IMR-90 (cell line): ENCODE measurements at regions not wholly inside any gene's neighbourhood (a gene's known extent, or its start where the extent isn't known, plus 50 kb on each side); places are given as distances from the start of the nearest gene placed in this dataset.

Source experiments
- ATAC-seq: fragments of 200-7000 bp; cut with Tn5 transposase; 2 replicates; pipeline ENCODE4 v1.9.1; 2020; ENCODE audit warnings: low read depth, mild to moderate bottlenecking, moderate library complexity
- BruUV-seq: library from RNA; stranded (reverse); fragments of 400-500 nt; replicated peaks from 2 replicates; lab custom pipeline; 2021; lab: Mats Ljungman, UMichigan
- CTCF ChIA-PET: fragments of 300-600 bp; formaldehyde crosslinking; extraction: SDS; loops from one replicate; lab custom pipeline; 2021; ENCODE audit warnings: antibody characterized with exemption; lab: Yijun Ruan, JAX
- POLR2A ChIA-PET: fragments of 300-600 bp; sonication (Branson Sonifier 250); formaldehyde crosslinking; loops from one replicate; lab custom pipeline; 2022; ENCODE audit warnings: antibody characterized with exemption; ENCODE audit not compliant: unreplicated experiment; lab: Charles Lee
- DNase-seq: peaks from one replicate; pipeline ENCODE4 v3.0.0; 2013
- H2AFZ ChIP-seq: replicated peaks from 2 replicates; pipeline ENCODE3; 2013; ENCODE audit warnings: low read length, mild to moderate bottlenecking; ENCODE audit not compliant: poor library complexity
- H2AK5ac ChIP-seq: 2 replicates; pipeline ENCODE4 v1.6.1; 2013; ENCODE audit warnings: low read depth, low read length, inconsistent platforms
- H2AK9ac ChIP-seq: replicated peaks from 2 replicates; pipeline ENCODE3; 2013; ENCODE audit warnings: mild to moderate bottlenecking, low read depth, low read length, moderate library complexity; ENCODE audit not compliant: poor library complexity
- H2BK120ac ChIP-seq: 2 replicates; pipeline ENCODE4 v1.6.1; 2013; ENCODE audit warnings: low read depth, low read length, inconsistent platforms
- H2BK15ac ChIP-seq: 3 replicates; pipeline ENCODE4 v1.6.1; 2013; ENCODE audit warnings: low read depth, low read length, inconsistent platforms
- H2BK20ac ChIP-seq: 2 replicates; pipeline ENCODE4 v1.6.1; 2013; ENCODE audit warnings: low read depth, mild to moderate bottlenecking, inconsistent platforms, low read length, moderate library complexity
- H2BK5ac ChIP-seq: 2 replicates; pipeline ENCODE4 v1.6.1; 2013; ENCODE audit warnings: mild to moderate bottlenecking, low read depth, low read length, inconsistent platforms; ENCODE audit not compliant: poor library complexity, severe bottlenecking
- H3K14ac ChIP-seq: replicated peaks from 2 replicates; pipeline ENCODE4 v1.6.1; 2013; ENCODE audit warnings: low read depth, low read length, inconsistent platforms
- H3K18ac ChIP-seq: 2 replicates; pipeline ENCODE4 v1.6.1; 2013; ENCODE audit warnings: low read depth, low read length, control low read depth
- H3K23ac ChIP-seq: 2 replicates; pipeline ENCODE4 v1.6.1; 2013; ENCODE audit warnings: low read depth, low read length, inconsistent platforms
- H3K27ac ChIP-seq: 2 replicates; pipeline ENCODE4 v1.5.1; 2013; ENCODE audit warnings: mild to moderate bottlenecking, control low read depth, low read length; ENCODE audit not compliant: insufficient read depth
- H3K27me3 ChIP-seq: 2 replicates; pipeline ENCODE4 v1.6.1; 2013; ENCODE audit warnings: low read length; ENCODE audit not compliant: control insufficient read depth, insufficient read depth
- H3K36me3 ChIP-seq: 2 replicates; pipeline ENCODE4 v1.6.1; 2013; ENCODE audit warnings: low read length, mixed read lengths; ENCODE audit not compliant: control insufficient read depth, insufficient read depth
- H3K4ac ChIP-seq: 2 replicates; pipeline ENCODE4 v1.6.1; 2013; ENCODE audit warnings: low read depth, low read length, inconsistent platforms
- H3K4me1 ChIP-seq: 2 replicates; pipeline ENCODE4 v1.6.1; 2013; ENCODE audit warnings: low read length, mixed read lengths; ENCODE audit not compliant: control insufficient read depth, insufficient read depth
- H3K4me2 ChIP-seq: 2 replicates; pipeline ENCODE4 v1.6.1; 2013; ENCODE audit warnings: low read depth, mild to moderate bottlenecking, control low read depth, low read length, moderate library complexity
- H3K4me3 ChIP-seq: 2 replicates; pipeline ENCODE4 v1.5.1; 2013; ENCODE audit warnings: low read depth, mild to moderate bottlenecking, control low read depth, low read length, moderate library complexity; ENCODE audit not compliant: insufficient read depth
- H3K56ac ChIP-seq: 2 replicates; pipeline ENCODE4 v1.6.1; 2013; ENCODE audit warnings: low read length, inconsistent platforms; ENCODE audit not compliant: insufficient read depth; ENCODE audit errors: extremely low read depth
- H3K79me1 ChIP-seq, 2 experiments: 2 replicates each; pipeline ENCODE4 v1.6.1; 2013; ENCODE audit warnings: low read length in 2 of 2, inconsistent platforms in 1 of 2, low read depth in 1 of 2
- H3K9ac ChIP-seq: 2 replicates; pipeline ENCODE4 v1.6.1; 2013; ENCODE audit warnings: low read depth, low read length, control low read depth
- H3K9me1 ChIP-seq: 2 replicates; pipeline ENCODE4 v1.6.1; 2013; ENCODE audit warnings: low read length, inconsistent platforms; ENCODE audit not compliant: insufficient read depth
- H3K9me3 ChIP-seq: 2 replicates; pipeline ENCODE4 v1.6.1; 2013; ENCODE audit warnings: low read length; ENCODE audit not compliant: control insufficient read depth, insufficient read depth
- H4K20me1 ChIP-seq: 2 replicates; pipeline ENCODE4 v1.6.1; 2013; ENCODE audit warnings: low read length, inconsistent platforms; ENCODE audit not compliant: insufficient read depth
- H4K5ac ChIP-seq: 2 replicates; pipeline ENCODE4 v1.6.1; 2013; ENCODE audit warnings: mild to moderate bottlenecking, low read depth, low read length, control low read depth
- H4K8ac ChIP-seq, 2 experiments: 2 replicates each; pipeline ENCODE4 v1.6.1; 2013; ENCODE audit warnings: low read depth in 2 of 2, low read length in 2 of 2, control low read depth in 1 of 2, inconsistent platforms in 1 of 2
- H4K91ac ChIP-seq: 2 replicates; pipeline ENCODE4 v1.6.1; 2013; ENCODE audit warnings: low read depth, low read length, inconsistent platforms; ENCODE audit not compliant: insufficient read depth
- FOS ChIP-seq: fragments of 150-350 bp; IDR thresholded peaks from 2 replicates; pipeline ENCODE4 v1.6.1; 2016; ENCODE audit warnings: low read depth, low read length
- MAFK ChIP-seq: IDR thresholded peaks from 2 replicates; pipeline ENCODE4 v1.6.1; 2012; ENCODE audit warnings: low read depth, low read length, improper control_type of control experiment
- MXI1 ChIP-seq: IDR thresholded peaks from 2 replicates; pipeline ENCODE4 v1.6.1; 2012; ENCODE audit warnings: low read depth, mild to moderate bottlenecking, low read length, moderate library complexity, borderline replicate concordance
- POLR2A ChIP-seq: IDR thresholded peaks from 2 replicates; pipeline ENCODE4 v1.6.1; 2012; ENCODE audit warnings: mild to moderate bottlenecking, low read depth, low read length
- WGBS, 2 experiments: methylation state at CpG; one replicate each; pipeline versions ENCODE4 v1.1.5 to v1.1.7; 2013; ENCODE audit warnings: missing lambda C conversion rate in 2 of 2; ENCODE audit not compliant: insufficient read length in 1 of 2; ENCODE audit errors: extremely low coverage in 2 of 2; 5-methylcytosine and 5-hydroxymethylcytosine counted together
- dilution Hi-C: fragments of 300-500 bp; cut with HindIII; formaldehyde crosslinking; loops from one replicate; pipeline ENCODE4 v1.14.3; 2018; ENCODE audit warnings: low sequenced_read_pairs; ENCODE audit not compliant: unreplicated experiment
- in situ Hi-C: fragments of 300-500 bp; cut with MboI; formaldehyde crosslinking; loops from 3 replicates; pipeline ENCODE4 v1.14.3; 2019; ENCODE audit warnings: low sequenced_read_pairs, inconsistent platforms, mixed read lengths
- intact Hi-C: fragments of 100-400 bp; cut with micrococcal nuclease; formaldehyde crosslinking; loops from 2 replicates; pipeline ENCODE4 v1.10.0; 2022
- TF ChIP-seq, protein P1 (sequence below): fragments of 150-350 bp; IDR thresholded peaks from 2 replicates; pipeline ENCODE4 v1.6.1; 2016; ENCODE audit warnings: low read depth, mild to moderate bottlenecking, low read length, moderate library complexity, borderline replicate concordance
- TF ChIP-seq, protein P2 (sequence below): conservative IDR thresholded peaks from 2 replicates; pipeline ENCODE4 v1.5.1; 2012; ENCODE audit warnings: mild to moderate bottlenecking, low read depth, low read length, improper control_type of control experiment
- TF ChIP-seq, protein P3 (sequence below): fragments of 150-350 bp; IDR thresholded peaks from 2 replicates; pipeline ENCODE4 v1.6.1; 2017; ENCODE audit warnings: mild to moderate bottlenecking, antibody characterized with exemption, low read length, low read depth

DNA sequence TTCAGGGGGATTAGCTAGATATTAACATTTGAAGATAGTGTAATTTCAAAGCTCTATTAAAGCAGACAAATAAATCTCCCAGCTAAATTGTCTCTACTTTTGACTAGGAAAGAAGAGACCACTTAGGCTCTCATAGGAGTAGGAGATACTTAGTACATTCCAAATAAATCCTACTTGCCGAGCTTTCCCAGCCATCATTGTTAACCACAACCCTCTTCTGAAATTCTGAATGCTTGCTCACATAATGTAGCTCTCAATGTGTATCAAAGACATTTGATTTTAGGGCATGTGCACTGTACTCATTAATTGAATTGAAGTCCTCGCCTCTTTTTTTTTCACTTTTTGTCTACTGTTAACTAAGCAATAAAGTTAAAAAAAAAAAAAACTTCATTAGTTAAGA, 598.2 kb upstream of the ADAMTS9 start:
- no peaks in the 10 kb centered on the region for H3K79me1 ChIP-seq
- no peaks in the 10 kb centered on the region for H3K9me1 ChIP-seq
- intact Hi-C loops (no loop called here), dilution Hi-C loops (no loop called here), in situ Hi-C loops (no loop called here)
- H2AK9ac ChIP-seq, result no peak overlapping the region
- H3K36me3 ChIP-seq, result no peaks in the 10 kb centered on the region
- H2BK15ac ChIP-seq, result no peak overlapping the region
- no peak overlapping the region for H2BK120ac ChIP-seq
- H3K4ac ChIP-seq, result no peak overlapping the region
- H3K4me2 ChIP-seq, result no peak overlapping the region
- no peaks in the 10 kb centered on the region for H3K4me1 ChIP-seq
- no peak overlapping the region for H4K5ac ChIP-seq
- no peaks in the 10 kb centered on the region for H4K20me1 ChIP-seq
- POLR2A ChIA-PET, result no interaction called here
- H4K8ac ChIP-seq, result no peak overlapping the region
- no peak overlapping the region for H3K18ac ChIP-seq
- no peak overlapping the region for H3K9ac ChIP-seq
- no peak overlapping the region for H3K4me3 ChIP-seq
- no peak overlapping the region for H3K14ac ChIP-seq
- H3K27ac ChIP-seq, result no peak overlapping the region
- DNase-seq (no peak), ATAC-seq (no peak)
- BruUV-seq, result no TSS peak
- no peak overlapping the region for H2BK5ac ChIP-seq
- H3K56ac ChIP-seq, result no peak overlapping the region
- H4K91ac ChIP-seq, result no peak overlapping the region
- no peak overlapping the region for H2AK5ac ChIP-seq
- no CpG with 5 or more reads among the region's 2 CpGs for WGBS, 2 experiments
- no peak overlapping the region for H2BK20ac ChIP-seq
- H2AFZ ChIP-seq, result no peak overlapping the region
- TF ChIP-seq MAFK, result no peak
- TF ChIP-seq, protein P1, sequence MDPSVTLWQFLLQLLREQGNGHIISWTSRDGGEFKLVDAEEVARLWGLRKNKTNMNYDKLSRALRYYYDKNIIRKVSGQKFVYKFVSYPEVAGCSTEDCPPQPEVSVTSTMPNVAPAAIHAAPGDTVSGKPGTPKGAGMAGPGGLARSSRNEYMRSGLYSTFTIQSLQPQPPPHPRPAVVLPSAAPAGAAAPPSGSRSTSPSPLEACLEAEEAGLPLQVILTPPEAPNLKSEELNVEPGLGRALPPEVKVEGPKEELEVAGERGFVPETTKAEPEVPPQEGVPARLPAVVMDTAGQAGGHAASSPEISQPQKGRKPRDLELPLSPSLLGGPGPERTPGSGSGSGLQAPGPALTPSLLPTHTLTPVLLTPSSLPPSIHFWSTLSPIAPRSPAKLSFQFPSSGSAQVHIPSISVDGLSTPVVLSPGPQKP, result no peak
- TF ChIP-seq POLR2A, result no peak
- no peak for TF ChIP-seq MXI1
- TF ChIP-seq, protein P2, sequence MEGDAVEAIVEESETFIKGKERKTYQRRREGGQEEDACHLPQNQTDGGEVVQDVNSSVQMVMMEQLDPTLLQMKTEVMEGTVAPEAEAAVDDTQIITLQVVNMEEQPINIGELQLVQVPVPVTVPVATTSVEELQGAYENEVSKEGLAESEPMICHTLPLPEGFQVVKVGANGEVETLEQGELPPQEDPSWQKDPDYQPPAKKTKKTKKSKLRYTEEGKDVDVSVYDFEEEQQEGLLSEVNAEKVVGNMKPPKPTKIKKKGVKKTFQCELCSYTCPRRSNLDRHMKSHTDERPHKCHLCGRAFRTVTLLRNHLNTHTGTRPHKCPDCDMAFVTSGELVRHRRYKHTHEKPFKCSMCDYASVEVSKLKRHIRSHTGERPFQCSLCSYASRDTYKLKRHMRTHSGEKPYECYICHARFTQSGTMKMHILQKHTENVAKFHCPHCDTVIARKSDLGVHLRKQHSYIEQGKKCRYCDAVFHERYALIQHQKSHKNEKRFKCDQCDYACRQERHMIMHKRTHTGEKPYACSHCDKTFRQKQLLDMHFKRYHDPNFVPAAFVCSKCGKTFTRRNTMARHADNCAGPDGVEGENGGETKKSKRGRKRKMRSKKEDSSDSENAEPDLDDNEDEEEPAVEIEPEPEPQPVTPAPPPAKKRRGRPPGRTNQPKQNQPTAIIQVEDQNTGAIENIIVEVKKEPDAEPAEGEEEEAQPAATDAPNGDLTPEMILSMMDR, result no peak
- TF ChIP-seq, protein P3, sequence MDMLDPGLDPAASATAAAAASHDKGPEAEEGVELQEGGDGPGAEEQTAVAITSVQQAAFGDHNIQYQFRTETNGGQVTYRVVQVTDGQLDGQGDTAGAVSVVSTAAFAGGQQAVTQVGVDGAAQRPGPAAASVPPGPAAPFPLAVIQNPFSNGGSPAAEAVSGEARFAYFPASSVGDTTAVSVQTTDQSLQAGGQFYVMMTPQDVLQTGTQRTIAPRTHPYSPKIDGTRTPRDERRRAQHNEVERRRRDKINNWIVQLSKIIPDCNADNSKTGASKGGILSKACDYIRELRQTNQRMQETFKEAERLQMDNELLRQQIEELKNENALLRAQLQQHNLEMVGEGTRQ, result no peak
- no peak for TF ChIP-seq FOS
- CTCF ChIA-PET, result no interaction called here
- H3K27me3 ChIP-seq, result peaks cover 3% of the 10 kb centered on the region
- no peak overlapping the region for H3K23ac ChIP-seq
- H3K9me3 ChIP-seq, result no peaks in the 10 kb centered on the region
